ENCODE measurements at regions not wholly inside any gene's neighbourhood (a gene's known extent, or its start where the extent isn't known, plus 50 kb on each side); places are given as distances from the start of the nearest gene placed in this dataset.

- Histone ChIP-seq H3K27ac (ENCODE audit: low read depth in 1 of 2, low read length in 2 of 2) (no peak overlapping the region), H3K9ac (ENCODE audit: low read depth in 1 of 2, low read length in 2 of 2) (no peak overlapping the region), H3K27me3 (ENCODE audit: control insufficient read depth in 4 of 4, insufficient read depth in 4 of 4, low read length in 3 of 4) (no peaks in the 10 kb centered on the region), H3K9me3 (ENCODE audit: control insufficient read depth in 4 of 4, low read length in 3 of 4) (peaks cover 0 to 8% (median 0%) of the 10 kb centered on the region in 4 donors), H3K4me3 (ENCODE audit: low read depth in 1 of 3, low read length in 3 of 3) (no peak overlapping the region), H3K4me1 (ENCODE audit: control insufficient read depth in 4 of 4, insufficient read depth in 4 of 4, low read length in 3 of 4) (no peaks in the 10 kb centered on the region), H3K36me3 (ENCODE audit: control insufficient read depth in 4 of 4, insufficient read depth in 3 of 4, low read depth in 1 of 4, low read length in 3 of 4) (no peaks in the 10 kb centered on the region)
- no peak for TF ChIP-seq FOXA1 (IDR thresholded peaks at IDR 0.05)
- TF ChIP-seq REST (IDR thresholded peaks at IDR 0.05) = no peak
- no peak for TF ChIP-seq TAF1 (conservative IDR thresholded peaks at IDR 0.05)
- no peak for TF ChIP-seq HNF4G (IDR thresholded peaks at IDR 0.05)
- TF ChIP-seq NR2F2 (IDR thresholded peaks at IDR 0.05) = no peak
- TF ChIP-seq, protein P1, sequence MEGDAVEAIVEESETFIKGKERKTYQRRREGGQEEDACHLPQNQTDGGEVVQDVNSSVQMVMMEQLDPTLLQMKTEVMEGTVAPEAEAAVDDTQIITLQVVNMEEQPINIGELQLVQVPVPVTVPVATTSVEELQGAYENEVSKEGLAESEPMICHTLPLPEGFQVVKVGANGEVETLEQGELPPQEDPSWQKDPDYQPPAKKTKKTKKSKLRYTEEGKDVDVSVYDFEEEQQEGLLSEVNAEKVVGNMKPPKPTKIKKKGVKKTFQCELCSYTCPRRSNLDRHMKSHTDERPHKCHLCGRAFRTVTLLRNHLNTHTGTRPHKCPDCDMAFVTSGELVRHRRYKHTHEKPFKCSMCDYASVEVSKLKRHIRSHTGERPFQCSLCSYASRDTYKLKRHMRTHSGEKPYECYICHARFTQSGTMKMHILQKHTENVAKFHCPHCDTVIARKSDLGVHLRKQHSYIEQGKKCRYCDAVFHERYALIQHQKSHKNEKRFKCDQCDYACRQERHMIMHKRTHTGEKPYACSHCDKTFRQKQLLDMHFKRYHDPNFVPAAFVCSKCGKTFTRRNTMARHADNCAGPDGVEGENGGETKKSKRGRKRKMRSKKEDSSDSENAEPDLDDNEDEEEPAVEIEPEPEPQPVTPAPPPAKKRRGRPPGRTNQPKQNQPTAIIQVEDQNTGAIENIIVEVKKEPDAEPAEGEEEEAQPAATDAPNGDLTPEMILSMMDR (IDR thresholded peaks at IDR 0.05; ENCODE audit: low read depth, low read length, missing input control) = no peak
- TF ChIP-seq EGR1 (IDR thresholded peaks at IDR 0.05; ENCODE audit: low read depth in 2 of 2) = no peak
- TF ChIP-seq, protein P2, sequence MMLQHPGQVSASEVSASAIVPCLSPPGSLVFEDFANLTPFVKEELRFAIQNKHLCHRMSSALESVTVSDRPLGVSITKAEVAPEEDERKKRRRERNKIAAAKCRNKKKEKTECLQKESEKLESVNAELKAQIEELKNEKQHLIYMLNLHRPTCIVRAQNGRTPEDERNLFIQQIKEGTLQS (IDR thresholded peaks at IDR 0.05) = no peak
- TF ChIP-seq RXRA (IDR thresholded peaks at IDR 0.05) = no peak
- no peak for TF ChIP-seq JUND (IDR thresholded peaks at IDR 0.05)
- no peak for TF ChIP-seq GABPA (IDR thresholded peaks at IDR 0.05 in 1 of 2, conservative IDR thresholded peaks at IDR 0.05 in 1 of 2)
- TF ChIP-seq HNF4A (conservative IDR thresholded peaks at IDR 0.05) = no peak
- no peak for TF ChIP-seq FOXA2 (IDR thresholded peaks at IDR 0.05)
- whole genome bisulfite sequencing = 95% methylated on average over 1 of the region's 1 CpG
- DNase-seq (ENCODE audit: low spot score) = no peak
Observed at GRCh38 chr9:124121725-124122124, 110.2 kb downstream of the LHX2 start.

GRCh38 chr9:124122321-124122720 lies 110.8 kb downstream of the LHX2 start:
- Histone ChIP-seq H3K4me1 (ENCODE audit: control insufficient read depth in 4 of 4, insufficient read depth in 4 of 4, low read length in 3 of 4) (no peaks in the 10 kb centered on the region), H3K9ac (ENCODE audit: low read depth in 1 of 2, low read length in 2 of 2) (no peak overlapping the region), H3K9me3 (ENCODE audit: control insufficient read depth in 4 of 4, low read length in 3 of 4) (peaks cover 0 to 8% (median 0%) of the 10 kb centered on the region in 4 donors), H3K36me3 (ENCODE audit: control insufficient read depth in 4 of 4, insufficient read depth in 3 of 4, low read depth in 1 of 4, low read length in 3 of 4) (no peaks in the 10 kb centered on the region), H3K27ac (ENCODE audit: low read depth in 1 of 2, low read length in 2 of 2) (no peak overlapping the region), H3K27me3 (ENCODE audit: control insufficient read depth in 4 of 4, insufficient read depth in 4 of 4, low read length in 3 of 4) (no peaks in the 10 kb centered on the region), H3K4me3 (ENCODE audit: low read depth in 1 of 3, low read length in 3 of 3) (no peak overlapping the region)
- no peak for DNase-seq (ENCODE audit: low spot score)
- WGBS = 88% methylated on average over 1 of the region's 1 CpG
- no peak for TF ChIP-seq RXRA (IDR thresholded peaks at IDR 0.05)
- no peak for TF ChIP-seq FOXA1 (IDR thresholded peaks at IDR 0.05)
- TF ChIP-seq YY1 (IDR thresholded peaks at IDR 0.05) = no peak
- no peak for TF ChIP-seq SP1 (IDR thresholded peaks at IDR 0.05)
- no peak for TF ChIP-seq FOXA2 (IDR thresholded peaks at IDR 0.05)
- TF ChIP-seq NR2F2 (IDR thresholded peaks at IDR 0.05) = no peak
- TF ChIP-seq, protein P2 (IDR thresholded peaks at IDR 0.05) = no peak
- TF ChIP-seq, protein P3, sequence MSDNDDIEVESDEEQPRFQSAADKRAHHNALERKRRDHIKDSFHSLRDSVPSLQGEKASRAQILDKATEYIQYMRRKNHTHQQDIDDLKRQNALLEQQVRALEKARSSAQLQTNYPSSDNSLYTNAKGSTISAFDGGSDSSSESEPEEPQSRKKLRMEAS (IDR thresholded peaks at IDR 0.05) = no peak
- TF ChIP-seq RAD21 (IDR thresholded peaks at IDR 0.05) = no peak
- no peak for TF ChIP-seq EGR1 (IDR thresholded peaks at IDR 0.05; ENCODE audit: low read depth in 2 of 2)
- TF ChIP-seq ZBTB33 (IDR thresholded peaks at IDR 0.05) = no peak
- TF ChIP-seq, protein P1 (IDR thresholded peaks at IDR 0.05; ENCODE audit: low read depth, low read length, missing input control) = no peak
- TF ChIP-seq HNF4G (IDR thresholded peaks at IDR 0.05) = no peak
- TF ChIP-seq JUND (IDR thresholded peaks at IDR 0.05) = no peak
- no peak for TF ChIP-seq REST (IDR thresholded peaks at IDR 0.05)

Data from liver (tissue), 8 donors.